Glutamatergic neuron (in vitro differentiated cells): ENCODE measurements at regions not wholly inside any gene's neighbourhood (a gene's known extent, or its start where the extent isn't known, plus 50 kb on each side); places are given as distances from the start of the nearest gene placed in this dataset.

Source experiments
- DNase-seq: peaks from one replicate; pipeline ENCODE4 v3.0.0; 2022
- H3K27ac Mint-ChIP-seq: one replicate; pipeline ENCODE4 v1.8.0; 2020; ENCODE audit warnings: mild to moderate bottlenecking, mixed read lengths, inconsistent platforms; ENCODE audit not compliant: unreplicated experiment
- H3K27me3 Mint-ChIP-seq: one replicate; pipeline ENCODE4 v1.8.0; 2020; ENCODE audit warnings: mild to moderate bottlenecking, moderate library complexity, mixed read lengths, inconsistent platforms; ENCODE audit not compliant: unreplicated experiment
- H3K36me3 Mint-ChIP-seq: one replicate; pipeline ENCODE4 v1.8.0; 2020; ENCODE audit warnings: mild to moderate bottlenecking, mixed read lengths, inconsistent platforms; ENCODE audit not compliant: unreplicated experiment
- H3K4me1 Mint-ChIP-seq: one replicate; pipeline ENCODE4 v1.8.0; 2020; ENCODE audit warnings: mild to moderate bottlenecking, low read depth, mixed read lengths, inconsistent platforms; ENCODE audit not compliant: unreplicated experiment
- H3K4me3 Mint-ChIP-seq: one replicate; pipeline ENCODE4 v1.8.0; 2020; ENCODE audit warnings: mild to moderate bottlenecking, mixed read lengths, inconsistent platforms; ENCODE audit not compliant: unreplicated experiment
- H3K9me3 Mint-ChIP-seq: one replicate; pipeline ENCODE4 v1.8.0; 2020; ENCODE audit warnings: mild to moderate bottlenecking, moderate library complexity, mixed read lengths, inconsistent platforms; ENCODE audit not compliant: unreplicated experiment
- TF ChIP-seq, protein P1 (sequence below): fragments of 200-600 bp; sonication (generic); IDR thresholded peaks from one replicate; pipeline ENCODE4 v1.5.0; 2021; ENCODE audit not compliant: partially characterized antibody, unreplicated experiment

DNA sequence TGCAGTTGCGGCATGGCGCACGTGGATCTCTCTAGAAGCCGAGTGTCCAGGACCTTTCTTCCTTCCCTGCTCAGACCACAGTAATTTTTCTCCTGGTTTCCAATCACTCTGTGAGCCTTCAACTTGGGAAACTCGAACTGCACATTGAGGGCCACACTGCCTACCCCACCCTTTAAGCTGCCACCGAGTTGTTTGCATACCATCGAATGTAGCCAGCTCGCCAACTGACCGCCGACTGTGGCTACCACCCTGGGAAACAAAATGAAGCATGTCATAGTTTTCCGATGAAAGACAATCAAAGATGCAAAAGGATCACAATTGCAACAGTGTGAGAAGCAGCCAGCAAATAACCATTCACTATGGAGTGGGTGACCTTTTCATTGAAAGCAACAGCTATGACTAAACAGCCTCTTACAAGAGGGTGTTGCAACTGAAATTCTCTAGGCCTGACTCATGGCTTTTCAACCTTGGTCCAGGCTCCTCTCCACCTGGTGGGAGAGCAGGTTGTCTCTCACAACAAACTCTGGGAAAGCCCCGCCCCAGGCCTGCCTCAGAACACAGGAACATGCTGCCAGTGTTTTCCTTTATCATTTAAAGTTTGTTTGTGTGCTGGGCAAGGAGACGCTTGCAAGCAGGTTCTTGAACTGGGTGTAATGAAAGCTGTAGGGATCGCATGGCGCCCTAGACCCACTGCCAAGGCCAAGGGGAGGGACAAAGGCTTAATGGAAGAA is 141.7 kb upstream of the SERP2 start:
- H3K4me1 Mint-ChIP-seq = no peaks in the 10 kb centered on the region
- peaks cover 2% of the 10 kb centered on the region for H3K9me3 Mint-ChIP-seq
- H3K4me3 Mint-ChIP-seq = no peak overlapping the region
- DNase-seq = no peak
- H3K27ac Mint-ChIP-seq = no peak overlapping the region
- no peaks in the 10 kb centered on the region for H3K36me3 Mint-ChIP-seq
- H3K27me3 Mint-ChIP-seq = no peaks in the 10 kb centered on the region
- TF ChIP-seq, protein P1, sequence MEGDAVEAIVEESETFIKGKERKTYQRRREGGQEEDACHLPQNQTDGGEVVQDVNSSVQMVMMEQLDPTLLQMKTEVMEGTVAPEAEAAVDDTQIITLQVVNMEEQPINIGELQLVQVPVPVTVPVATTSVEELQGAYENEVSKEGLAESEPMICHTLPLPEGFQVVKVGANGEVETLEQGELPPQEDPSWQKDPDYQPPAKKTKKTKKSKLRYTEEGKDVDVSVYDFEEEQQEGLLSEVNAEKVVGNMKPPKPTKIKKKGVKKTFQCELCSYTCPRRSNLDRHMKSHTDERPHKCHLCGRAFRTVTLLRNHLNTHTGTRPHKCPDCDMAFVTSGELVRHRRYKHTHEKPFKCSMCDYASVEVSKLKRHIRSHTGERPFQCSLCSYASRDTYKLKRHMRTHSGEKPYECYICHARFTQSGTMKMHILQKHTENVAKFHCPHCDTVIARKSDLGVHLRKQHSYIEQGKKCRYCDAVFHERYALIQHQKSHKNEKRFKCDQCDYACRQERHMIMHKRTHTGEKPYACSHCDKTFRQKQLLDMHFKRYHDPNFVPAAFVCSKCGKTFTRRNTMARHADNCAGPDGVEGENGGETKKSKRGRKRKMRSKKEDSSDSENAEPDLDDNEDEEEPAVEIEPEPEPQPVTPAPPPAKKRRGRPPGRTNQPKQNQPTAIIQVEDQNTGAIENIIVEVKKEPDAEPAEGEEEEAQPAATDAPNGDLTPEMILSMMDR = no peak

DNA sequence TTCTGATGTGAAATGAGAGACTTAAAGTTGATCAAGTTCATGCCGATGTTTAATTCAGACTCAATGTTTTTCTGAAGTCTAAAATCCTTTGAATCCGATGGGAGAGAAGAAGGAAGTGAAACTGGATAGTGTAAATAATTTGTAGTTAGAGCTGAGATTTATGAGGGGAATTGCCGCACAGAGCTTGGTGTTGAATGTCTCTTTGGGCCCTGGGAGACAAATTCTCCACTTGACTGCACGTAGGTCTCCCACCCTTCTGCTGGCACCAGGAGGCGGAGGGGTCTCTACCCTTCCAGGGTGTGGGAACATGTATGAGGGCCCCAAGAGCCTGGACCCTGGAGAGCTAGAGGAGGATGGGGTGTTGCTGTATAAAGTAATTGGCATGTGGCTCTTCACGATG is 140.8 kb upstream of the SERP2 start:
- H3K9me3 Mint-ChIP-seq = peaks cover 2% of the 10 kb centered on the region
- H3K4me1 Mint-ChIP-seq = peaks cover 2% of the 10 kb centered on the region
- no peaks in the 10 kb centered on the region for H3K27me3 Mint-ChIP-seq
- no peak overlapping the region for H3K27ac Mint-ChIP-seq
- no peaks in the 10 kb centered on the region for H3K36me3 Mint-ChIP-seq
- H3K4me3 Mint-ChIP-seq = no peak overlapping the region
- DNase-seq = no peak
- TF ChIP-seq, protein P1 = no peak

- Mint-ChIP-seq H3K27ac (no peak overlapping the region), H3K27me3 (no peaks in the 10 kb centered on the region), H3K9me3 (peaks cover 2% of the 10 kb centered on the region), H3K4me3 (no peak overlapping the region), H3K4me1 (peaks cover 2% of the 10 kb centered on the region), H3K36me3 (no peaks in the 10 kb centered on the region)
- DNase-seq = no peak
- TF ChIP-seq, protein P1 = no peak
Measured at GRCh38 chr13:44234566-44234965, 139.1 kb upstream of the SERP2 start.

DNA sequence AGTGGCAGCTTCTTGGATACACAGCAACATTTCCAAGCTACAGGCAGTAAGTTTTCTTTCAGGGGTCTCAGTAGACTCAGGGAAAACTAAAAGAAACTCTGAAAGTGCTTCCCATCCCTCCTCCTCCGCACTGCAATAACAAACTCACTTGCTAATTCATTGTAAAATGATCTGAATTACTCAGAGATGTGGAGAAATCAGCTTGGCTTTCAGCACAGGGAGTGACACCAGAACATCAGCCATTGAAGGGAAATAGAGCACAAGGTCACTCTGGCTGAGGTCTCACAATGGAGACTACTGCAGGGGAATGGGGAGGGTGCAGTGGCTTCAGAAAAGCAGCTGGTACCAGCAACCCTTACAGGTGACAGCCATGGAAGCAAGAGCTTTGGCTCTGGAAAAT is 137.3 kb upstream of the SERP2 start:
- no peaks in the 10 kb centered on the region for H3K27me3 Mint-ChIP-seq
- no peak overlapping the region for H3K27ac Mint-ChIP-seq
- TF ChIP-seq, protein P1 = no peak
- no peak for DNase-seq
- peaks cover 3% of the 10 kb centered on the region for H3K9me3 Mint-ChIP-seq
- peaks cover 2% of the 10 kb centered on the region for H3K4me1 Mint-ChIP-seq
- H3K36me3 Mint-ChIP-seq = no peaks in the 10 kb centered on the region
- H3K4me3 Mint-ChIP-seq = no peak overlapping the region

DNA sequence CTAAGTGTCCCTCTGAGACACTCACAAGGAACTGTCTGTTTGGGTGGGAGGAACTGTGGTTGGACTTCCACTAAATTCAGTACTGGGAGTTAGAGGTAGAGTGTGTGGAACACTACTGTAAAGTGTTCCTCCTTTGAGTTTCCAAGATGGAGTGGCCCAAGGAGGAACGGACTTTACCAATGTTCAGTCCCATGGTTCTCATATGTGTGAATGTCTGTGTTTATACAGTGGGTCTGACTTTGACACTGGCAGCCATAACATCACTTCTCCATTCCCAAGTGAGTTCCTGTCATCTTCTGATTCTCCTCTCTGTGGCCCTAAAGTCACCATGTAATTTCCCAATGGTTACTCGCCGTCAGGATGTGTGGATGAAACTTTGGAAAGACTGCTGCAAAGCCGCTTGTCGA is 136.8 kb upstream of the SERP2 start:
- H3K4me3 Mint-ChIP-seq = no peak overlapping the region
- H3K9me3 Mint-ChIP-seq = peaks cover 3% of the 10 kb centered on the region
- peaks cover 2% of the 10 kb centered on the region for H3K4me1 Mint-ChIP-seq
- TF ChIP-seq, protein P1 = no peak
- no peaks in the 10 kb centered on the region for H3K27me3 Mint-ChIP-seq
- no peak overlapping the region for H3K27ac Mint-ChIP-seq
- no peaks in the 10 kb centered on the region for H3K36me3 Mint-ChIP-seq
- DNase-seq = no peak
